ELF-1 (cell line): ENCODE measurements at regions not wholly inside any gene's neighbourhood (a gene's known extent, or its start where the extent isn't known, plus 50 kb on each side); places are given as distances from the start of the nearest gene placed in this dataset.
"Not testable (repeated sequence)": the region's sequence is repeated elsewhere in the genome, so short reads cannot be mapped to it uniquely, and the experiment has no call there.

Experiments used
- DNase-seq: peaks from one replicate; pipeline ENCODE4 v3.0.0-alpha.2; 2016; ENCODE audit warnings: low read depth, low spot score

GRCh38 chr5:126120939-126121338 lies 302.3 kb upstream of the GRAMD2B start:
- DNase-seq = no peak

GRCh38 chr5:126122942-126123341 lies 300.3 kb upstream of the GRAMD2B start:
- peak; percentile 53 for DNase-seq

GRCh38 chr5:126124706-126125345 lies 298.4 kb upstream of the GRAMD2B start:
- no peak for DNase-seq

- no peak for DNase-seq
Observed at GRCh38 chr5:126125407-126125806, 297.8 kb upstream of the GRAMD2B start.

- DNase-seq = no peak
Observed at GRCh38 chr5:126126574-126126973, 296.6 kb upstream of the GRAMD2B start.

GRCh38 chr5:126127371-126127770 lies 295.8 kb upstream of the GRAMD2B start:
- DNase-seq = not testable (repeated sequence)

GRCh38 chr5:126129431-126129830 lies 293.8 kb upstream of the GRAMD2B start:
- DNase-seq = no peak

- DNase-seq = no peak
Observed at GRCh38 chr5:126133424-126133823, 289.8 kb upstream of the GRAMD2B start.

- no peak for DNase-seq
Observed at GRCh38 chr5:126137891-126138280, 285.3 kb upstream of the GRAMD2B start.

GRCh38 chr5:126138281-126138931 lies 284.8 kb upstream of the GRAMD2B start:
- DNase-seq = no peak

- DNase-seq = no peak
Observed at GRCh38 chr5:126139086-126139485, 284.1 kb upstream of the GRAMD2B start.

- no peak for DNase-seq
Observed at GRCh38 chr5:126139773-126140172, 283.4 kb upstream of the GRAMD2B start.

- DNase-seq = no peak
Observed at GRCh38 chr5:126143622-126144021, 279.6 kb upstream of the GRAMD2B start.

GRCh38 chr5:126150319-126150718 lies 272.9 kb upstream of the GRAMD2B start:
- not testable (repeated sequence) for DNase-seq

GRCh38 chr5:126155298-126155697 lies 267.9 kb upstream of the GRAMD2B start:
- not testable (repeated sequence) for DNase-seq

GRCh38 chr5:126166368-126166767 lies 256.8 kb upstream of the GRAMD2B start:
- DNase-seq = no peak

- DNase-seq = no peak
Observed at GRCh38 chr5:126168785-126169184, 254.4 kb upstream of the GRAMD2B start.

GRCh38 chr5:126171916-126172315 lies 251.3 kb upstream of the GRAMD2B start:
- DNase-seq = peak; percentile 22

GRCh38 chr5:126172812-126173211 lies 250.4 kb upstream of the GRAMD2B start:
- DNase-seq = no peak

GRCh38 chr5:126178521-126178920 lies 244.7 kb upstream of the GRAMD2B start:
- no peak for DNase-seq

GRCh38 chr5:126182971-126183695 lies 240.1 kb upstream of the GRAMD2B start:
- DNase-seq = no peak

- no peak for DNase-seq
Observed at GRCh38 chr5:126184474-126184873, 238.7 kb upstream of the GRAMD2B start.

- DNase-seq = no peak
Observed at GRCh38 chr5:126186210-126186609, 237.0 kb upstream of the GRAMD2B start.
